Stimulated activated naive CD8-positive, alpha-beta T cell treated with anti-CD3 and anti-CD28 coated beads, Interleukin-15, Interleukin-2, amounts not matched to agents 100 U/mL and 50 U/mL, for 24 hours (primary cell): ENCODE measurements at regions not wholly inside any gene's neighbourhood (a gene's known extent, or its start where the extent isn't known, plus 50 kb on each side); places are given as distances from the start of the nearest gene placed in this dataset.
A peak's percentile ranks its signal among the peaks of the same experiment; 100 is the strongest.
"Not testable (repeated sequence)": the region's sequence is repeated elsewhere in the genome, so short reads cannot be mapped to it uniquely, and the experiment has no call there.

Experiments used
- ATAC-seq: fragments of 150-1000 bp; cut with Tn5 transposase; one replicate; pipeline ENCODE4 v1.10.0; 2021
- DNase-seq: peaks from one replicate; pipeline ENCODE4 v3.0.0; 2021

- no peak for DNase-seq
- ATAC-seq, result no peak
These were observed 247.8 kb downstream of the RRAGC start for GRCh38 chr1:38611664-38612211.

GRCh38 chr1:38609166-38610025, 250.2 kb downstream of the RRAGC start:
- DNase-seq (no peak), ATAC-seq (no peak)

- ATAC-seq (peak; percentile 59), DNase-seq (peak; percentile 33)
These were observed 251.2 kb downstream of the RRAGC start for GRCh38 chr1:38608202-38608864.

GRCh38 chr1:38607526-38607925, 252.0 kb downstream of the RRAGC start:
- ATAC-seq (no peak), DNase-seq (no peak)

GRCh38 chr1:38605063-38605462, 254.5 kb downstream of the RRAGC start:
- DNase-seq, result no peak
- ATAC-seq, result no peak

GRCh38 chr1:38603907-38604306, 255.7 kb downstream of the RRAGC start:
- ATAC-seq, result no peak
- DNase-seq, result no peak

- ATAC-seq (no peak), DNase-seq (no peak)
These were observed 258.7 kb downstream of the RRAGC start for GRCh38 chr1:38600905-38601304.

- DNase-seq (no peak), ATAC-seq (no peak)
These were observed 259.3 kb downstream of the RRAGC start for GRCh38 chr1:38600286-38600685.

GRCh38 chr1:38598118-38598517, 261.5 kb downstream of the RRAGC start:
- no peak for DNase-seq
- ATAC-seq, result no peak

- no peak for DNase-seq
- ATAC-seq, result no peak
These were observed 270.5 kb downstream of the RRAGC start for GRCh38 chr1:38589036-38589435.

GRCh38 chr1:38587766-38588165, 271.8 kb downstream of the RRAGC start:
- no peak for DNase-seq
- ATAC-seq, result no peak

- DNase-seq (peak; percentile 68), ATAC-seq (no peak)
These were observed 272.5 kb downstream of the RRAGC start for GRCh38 chr1:38586993-38587646.

- ATAC-seq (no peak), DNase-seq (no peak)
These were observed 273.6 kb downstream of the RRAGC start for GRCh38 chr1:38585971-38586370.

- no peak for ATAC-seq
- DNase-seq, result no peak
These were observed 274.1 kb downstream of the RRAGC start for GRCh38 chr1:38585460-38585859.

GRCh38 chr1:38584448-38585355, 274.9 kb downstream of the RRAGC start:
- no peak for ATAC-seq
- no peak for DNase-seq

GRCh38 chr1:38583287-38583686, 276.3 kb downstream of the RRAGC start:
- ATAC-seq, DNase-seq: not testable (repeated sequence)

GRCh38 chr1:38581396-38581795, 278.2 kb downstream of the RRAGC start:
- no peak for DNase-seq
- ATAC-seq, result no peak

GRCh38 chr1:38580594-38580993, 279.0 kb downstream of the RRAGC start:
- ATAC-seq (no peak), DNase-seq (no peak)

GRCh38 chr1:38579056-38579455, 280.5 kb downstream of the RRAGC start:
- DNase-seq, result no peak
- no peak for ATAC-seq

- DNase-seq (no peak), ATAC-seq (no peak)
These were observed 281.2 kb downstream of the RRAGC start for GRCh38 chr1:38578271-38578951.

GRCh38 chr1:38577937-38578270, 281.7 kb downstream of the RRAGC start:
- DNase-seq, result no peak
- no peak for ATAC-seq
